HG02943 (cell line): ENCODE measurements at regions not wholly inside any gene's neighbourhood (a gene's known extent, or its start where the extent isn't known, plus 50 kb on each side); places are given as distances from the start of the nearest gene placed in this dataset.

Experiments
- ATAC-seq: cut with Tn5 transposase; IDR thresholded peaks from one replicate; pipeline ENCODE4 v1.9.1; 2021; ENCODE audit warnings: mild to moderate bottlenecking, low read depth, moderate library complexity; ENCODE audit not compliant: unreplicated experiment

DNA sequence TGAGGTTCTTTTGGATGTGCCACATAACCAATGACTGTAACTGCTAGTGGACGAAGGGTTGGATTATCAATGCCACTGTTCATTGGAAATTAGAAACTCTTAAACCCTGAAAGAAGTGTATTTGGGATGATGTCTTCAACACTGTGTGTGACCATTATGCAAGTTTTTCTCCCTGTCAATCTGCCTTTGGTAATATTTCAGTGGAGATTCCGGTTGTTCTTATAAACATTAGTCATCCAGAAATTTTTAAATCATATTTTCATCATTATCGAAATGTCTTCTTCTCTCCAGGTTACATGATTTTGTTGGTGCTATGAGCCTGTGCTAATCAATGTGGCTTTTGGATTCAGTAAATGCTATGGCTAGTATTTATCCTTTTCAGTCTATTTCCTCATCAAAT lies 61.7 kb upstream of the KLF6 start:
- no peak for ATAC-seq

GRCh38 chr10:3844491-3845025 lies 59.5 kb upstream of the KLF6 start:
- no peak for ATAC-seq

DNA sequence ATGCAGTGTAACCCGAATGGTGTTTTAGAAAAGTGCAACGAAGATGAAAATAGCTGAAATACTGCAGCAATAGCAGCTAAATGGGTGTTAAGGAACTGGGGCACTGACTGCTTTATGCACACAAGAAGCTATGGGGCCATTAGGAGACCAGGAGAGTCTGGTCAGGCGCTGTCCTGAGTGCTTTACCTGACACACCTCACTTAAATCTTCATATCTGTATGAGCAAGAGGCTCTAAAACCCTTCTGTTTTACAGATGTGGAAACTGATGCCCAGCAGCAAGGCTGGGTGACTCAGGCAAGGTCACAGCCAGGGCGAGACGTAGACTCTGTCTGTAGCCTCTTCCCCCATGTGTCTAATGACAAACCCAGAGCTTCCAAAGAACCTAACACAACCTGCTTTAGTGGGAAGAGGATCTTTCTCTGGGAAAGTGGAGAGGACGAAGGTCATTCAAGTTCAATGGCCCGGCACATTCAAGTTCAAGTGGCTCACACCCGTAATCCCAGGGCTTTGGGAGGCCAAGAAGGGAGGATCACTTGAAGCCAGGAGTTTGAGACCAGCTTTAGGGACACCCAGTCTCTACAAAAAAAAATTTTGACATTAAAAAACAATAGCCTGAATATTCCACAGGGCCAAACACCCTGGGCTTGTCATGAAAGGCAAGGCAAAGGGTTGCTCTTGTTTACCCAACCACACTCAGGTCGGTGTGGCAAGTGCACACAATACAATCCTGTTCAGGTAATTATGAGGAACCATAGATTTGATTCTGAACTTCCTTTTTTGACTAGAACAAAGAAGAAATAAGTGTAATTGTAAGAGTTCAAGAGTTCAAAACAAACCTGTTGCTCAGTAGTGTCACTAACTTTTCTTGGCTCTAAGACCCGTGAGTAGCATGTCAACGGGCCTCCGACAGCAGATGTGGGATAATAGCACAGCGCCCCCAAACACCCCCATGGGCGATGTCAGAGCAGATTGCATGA lies 53.7 kb upstream of the KLF6 start:
- no peak for ATAC-seq

DNA sequence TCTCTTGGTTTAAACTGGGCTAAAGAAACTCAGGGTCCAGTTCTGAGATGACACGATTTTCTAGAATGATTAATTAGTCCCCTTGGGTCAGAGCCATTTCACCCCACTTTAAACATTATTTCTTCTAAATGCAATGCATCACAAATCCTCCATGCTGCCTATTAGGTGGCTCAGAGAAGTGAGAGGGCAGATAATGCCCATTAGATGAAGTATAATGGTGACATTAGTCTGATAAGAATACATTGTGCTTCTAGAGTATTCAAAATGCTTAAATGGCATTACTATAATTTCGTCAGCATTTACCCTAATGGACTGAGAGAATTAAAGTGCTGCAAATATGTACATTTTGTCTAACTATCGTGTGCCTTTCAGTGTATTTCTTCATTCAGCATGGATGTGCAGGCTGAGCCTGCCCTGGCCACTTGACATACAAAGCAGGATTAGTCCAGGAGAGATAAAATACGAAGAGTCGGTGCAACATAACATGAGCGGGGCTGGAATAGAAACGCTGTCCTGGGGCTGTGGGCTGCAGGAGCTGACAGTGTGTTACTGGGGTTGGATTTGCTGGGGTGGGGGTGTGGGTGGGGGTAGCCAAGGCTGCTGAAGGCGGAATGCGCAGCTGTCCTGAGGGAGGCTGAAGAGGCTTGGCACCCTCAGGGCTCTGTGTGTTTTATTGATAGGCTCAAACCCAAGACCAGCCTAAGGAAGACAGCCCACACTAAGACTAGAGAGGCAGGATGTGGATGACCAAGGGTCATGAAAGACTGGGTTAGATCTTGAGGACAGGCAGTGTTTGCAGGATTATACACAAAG lies 52.8 kb upstream of the KLF6 start:
- no peak for ATAC-seq

DNA sequence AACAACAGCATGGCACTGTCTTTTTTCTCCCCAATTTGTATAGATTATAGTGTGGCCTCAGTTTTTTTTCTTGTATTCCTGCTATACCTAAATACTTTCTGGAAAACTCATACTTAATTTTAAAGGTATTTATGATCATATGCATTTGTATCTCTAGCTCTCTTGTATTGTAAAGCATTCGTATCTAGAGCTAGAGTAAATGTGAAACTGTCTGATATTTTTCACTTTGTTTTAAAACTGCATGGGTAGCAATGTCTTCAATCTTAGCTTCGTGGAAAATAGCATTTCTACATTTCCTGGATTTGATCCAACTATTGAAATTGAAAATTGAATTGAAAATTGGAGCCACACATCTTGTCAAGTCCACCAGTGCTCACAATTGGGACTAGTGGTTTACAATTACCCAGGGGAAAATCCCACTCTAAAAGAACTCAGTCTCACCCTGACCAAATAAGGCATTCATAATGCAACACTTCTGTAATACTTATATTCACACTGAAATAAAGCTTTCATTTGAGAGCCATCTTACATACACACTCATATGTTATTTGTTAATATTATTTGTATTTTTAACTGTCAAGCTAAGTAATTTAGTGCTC lies 51.3 kb upstream of the KLF6 start:
- ATAC-seq = no peak

GRCh38 chr10:3835770-3836169 lies 50.8 kb upstream of the KLF6 start:
- no peak for ATAC-seq

- ATAC-seq = no peak
Measured at GRCh38 chr10:3834947-3835346, 49.9 kb upstream of the KLF6 start.
